AG08396 (cell line): ENCODE measurements at regions not wholly inside any gene's neighbourhood (a gene's known extent, or its start where the extent isn't known, plus 50 kb on each side); places are given as distances from the start of the nearest gene placed in this dataset.
"Not testable (repeated sequence)": the region's sequence is repeated elsewhere in the genome, so short reads cannot be mapped to it uniquely, and the experiment has no call there.

Experiments
- DNase-seq: peaks from one replicate; pipeline ENCODE4 v3.0.0; 2012; ENCODE audit warnings: low spot score, mixed read lengths

- DNase-seq: no peak
Observed at GRCh38 chr4:141290771-141291170, 70.1 kb downstream of the ZNF330 start.

GRCh38 chr4:141294306-141294705 lies 73.6 kb downstream of the ZNF330 start:
- DNase-seq: no peak

- no peak for DNase-seq
Observed at GRCh38 chr4:141301216-141301615, 80.5 kb downstream of the ZNF330 start.

GRCh38 chr4:141302924-141303323 lies 82.2 kb downstream of the ZNF330 start:
- DNase-seq: no peak

- no peak for DNase-seq
Observed at GRCh38 chr4:141304346-141304745, 83.7 kb downstream of the ZNF330 start.

GRCh38 chr4:141306331-141306730 lies 85.6 kb downstream of the ZNF330 start:
- DNase-seq: no peak

- peak; percentile 67 for DNase-seq
Observed at GRCh38 chr4:141307241-141307689, 86.6 kb downstream of the ZNF330 start.

- no peak for DNase-seq
Observed at GRCh38 chr4:141309874-141310273, 89.2 kb downstream of the ZNF330 start.

GRCh38 chr4:141311246-141312204 lies 90.8 kb downstream of the ZNF330 start:
- no peak for DNase-seq

GRCh38 chr4:141314627-141315026 lies 93.9 kb downstream of the ZNF330 start:
- DNase-seq: no peak

- DNase-seq: no peak
Observed at GRCh38 chr4:141328560-141329173, 108.0 kb downstream of the ZNF330 start.

- DNase-seq: no peak
Observed at GRCh38 chr4:141329174-141329569, 108.5 kb downstream of the ZNF330 start.

- no peak for DNase-seq
Observed at GRCh38 chr4:141330616-141331015, 109.9 kb downstream of the ZNF330 start.

GRCh38 chr4:141331534-141332358 lies 111.1 kb downstream of the ZNF330 start:
- no peak for DNase-seq

GRCh38 chr4:141332359-141333181 lies 111.9 kb downstream of the ZNF330 start:
- DNase-seq: not testable (repeated sequence)

GRCh38 chr4:141333456-141334230 lies 112.9 kb downstream of the ZNF330 start:
- DNase-seq: peak; percentile 38

- DNase-seq: no peak
Observed at GRCh38 chr4:141335166-141335565, 114.5 kb downstream of the ZNF330 start.

- no peak for DNase-seq
Observed at GRCh38 chr4:141338238-141338637, 117.5 kb downstream of the ZNF330 start.

GRCh38 chr4:141339391-141339790 lies 118.7 kb downstream of the ZNF330 start:
- DNase-seq: no peak

- peak; percentile 12 for DNase-seq
Observed at GRCh38 chr4:141339966-141340365, 119.3 kb downstream of the ZNF330 start.

- DNase-seq: no peak
Observed at GRCh38 chr4:141340458-141340857, 119.8 kb downstream of the ZNF330 start.
